ENCODE measurements at regions not wholly inside any gene's neighbourhood (a gene's known extent, or its start where the extent isn't known, plus 50 kb on each side); places are given as distances from the start of the nearest gene placed in this dataset.
"Not testable (repeated sequence)": the region's sequence is repeated elsewhere in the genome, so short reads cannot be mapped to it uniquely, and the experiment has no call there.

DNA sequence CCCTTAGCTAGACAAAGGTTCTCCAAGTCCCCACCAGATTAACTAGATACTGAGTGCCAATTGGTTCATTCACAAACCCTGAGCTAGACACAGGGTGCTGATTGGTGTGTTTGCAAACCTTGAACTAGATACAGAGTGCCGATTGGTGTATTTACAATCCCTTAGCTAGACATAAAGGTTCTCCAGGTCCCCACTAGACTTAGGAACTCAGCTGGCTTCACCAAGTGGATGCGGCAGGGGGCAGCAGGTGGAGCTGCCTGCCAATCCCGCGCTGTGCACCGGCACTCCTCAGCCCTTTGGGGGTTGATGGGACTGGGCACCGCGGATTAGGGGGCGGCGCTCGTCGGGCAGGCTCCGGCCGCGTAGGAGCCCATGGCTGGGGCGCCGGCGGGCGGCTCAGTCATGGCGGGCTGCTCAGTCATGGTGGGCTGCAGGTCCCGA, 157.6 kb downstream of the KLRB1 start:
- H3K4me3 ChIP-seq = peak overlapping the region in 3 of 7 experiments; percentile 12 to 23 (median 21)
- H3K27ac ChIP-seq = not testable (repeated sequence)

DNA sequence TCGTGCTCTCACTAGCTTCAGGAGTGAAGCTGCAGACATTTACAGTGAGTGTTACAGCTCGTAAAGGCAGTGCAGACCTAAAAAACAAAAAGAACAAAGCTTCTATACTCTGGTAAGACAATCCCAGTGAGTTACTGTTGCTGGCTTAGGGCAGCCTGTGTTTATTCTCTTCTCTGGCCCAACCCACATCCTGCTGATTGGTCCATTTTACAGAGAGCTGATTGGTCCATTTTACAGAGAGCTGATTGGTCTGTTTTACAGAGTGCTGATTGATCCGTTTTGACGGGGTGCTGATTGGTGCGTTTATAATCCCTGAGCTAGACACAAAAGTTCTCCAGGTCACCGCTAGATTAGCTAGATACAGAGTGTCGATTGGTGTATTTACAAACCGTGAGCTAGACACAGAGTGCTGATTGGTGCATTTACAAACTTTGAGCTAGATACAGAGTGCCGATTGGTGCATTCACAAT, 158.0 kb downstream of the KLRB1 start:
- not testable (repeated sequence) for H3K4me3 ChIP-seq, H3K27ac ChIP-seq

DNA sequence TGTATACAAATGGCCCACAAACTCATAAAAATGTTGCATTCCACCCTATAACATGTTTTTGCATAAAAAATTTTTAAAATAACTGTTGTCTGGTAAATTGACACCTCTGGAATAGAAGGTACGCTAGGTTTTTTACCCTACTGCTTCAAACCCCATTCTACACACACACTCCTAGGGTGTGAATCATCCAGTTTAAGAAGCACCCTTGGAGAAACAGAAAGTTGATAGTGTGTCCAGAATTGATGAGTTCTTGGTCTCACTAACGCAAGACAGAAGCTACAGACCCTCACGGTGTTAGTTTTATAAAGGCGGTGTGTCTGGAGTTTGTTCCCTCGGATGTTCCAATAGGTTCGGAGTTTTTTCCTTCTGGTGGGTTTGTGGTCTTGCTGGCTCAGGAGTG, 158.5 kb downstream of the KLRB1 start:
- Histone ChIP-seq H3K4me3 (peak overlapping the region in 1 of 7 experiments; percentile 56), H3K27ac (no peak overlapping the region)

DNA sequence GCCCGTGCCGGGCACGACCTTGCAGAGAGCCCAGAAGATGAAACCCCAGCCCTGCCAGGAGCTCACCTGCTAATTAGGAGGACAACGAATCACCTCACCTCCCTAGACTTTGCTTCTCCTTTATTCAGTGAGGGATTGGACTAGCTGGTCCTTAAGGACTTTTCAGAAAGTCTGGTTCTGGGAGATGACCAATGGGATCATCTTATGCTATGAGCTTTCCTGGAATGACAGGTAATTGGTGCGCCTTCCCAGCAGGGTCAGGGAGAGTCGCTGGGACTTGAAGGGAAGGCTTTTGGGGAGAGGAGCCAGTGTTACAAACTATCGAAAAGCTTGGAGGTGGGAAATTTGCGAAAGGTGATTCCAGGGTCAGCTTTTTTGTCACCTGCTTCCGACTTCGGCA, 159.1 kb downstream of the KLRB1 start:
- H3K4me3 ChIP-seq = peak overlapping the region; percentile 34 to 68 (median 56)
- peak overlapping the region in 5 of 21 experiments; percentile 41 to 83 (median 60) for H3K27ac ChIP-seq

DNA sequence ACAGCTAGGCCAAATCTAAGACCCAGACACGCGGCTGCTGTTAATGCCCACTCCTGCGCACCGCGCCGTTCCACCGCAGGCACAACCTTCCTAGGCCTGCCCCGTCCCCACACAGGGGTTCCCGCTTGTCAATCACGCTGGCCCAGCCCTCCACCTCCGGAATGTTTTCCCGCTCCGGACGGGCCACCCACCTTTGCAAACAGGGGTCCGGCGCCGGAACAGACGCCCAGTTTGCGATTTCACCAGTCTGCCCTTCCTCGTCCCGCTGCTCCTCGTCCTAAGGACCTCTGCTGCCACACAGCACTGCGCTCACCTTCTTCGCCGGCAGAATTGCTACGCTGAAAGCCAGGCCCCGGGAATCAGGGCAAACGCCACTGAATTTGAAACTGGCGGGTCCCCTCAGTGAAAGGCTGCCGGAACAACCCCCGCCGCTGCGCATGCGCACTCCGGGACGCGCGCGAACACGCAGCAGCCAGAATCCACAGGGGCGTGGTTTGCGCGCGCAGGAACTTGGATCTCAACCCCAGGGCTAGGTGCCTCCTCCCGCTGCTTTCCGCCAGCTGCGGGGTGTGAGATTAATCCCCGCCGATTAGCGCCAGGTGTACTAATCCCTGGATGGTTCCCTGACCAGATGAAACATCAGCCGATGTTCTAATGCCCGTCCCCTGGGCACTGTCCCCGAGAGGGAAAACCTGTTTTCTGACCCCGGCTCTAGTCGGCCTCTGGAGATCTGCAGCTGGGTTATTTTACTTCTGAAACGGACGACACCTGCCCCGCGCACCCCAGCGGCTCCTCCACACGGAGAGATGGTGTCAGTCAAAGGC, 159.7 kb downstream of the KLRB1 start:
- H3K27ac ChIP-seq = peak overlapping the region in 13 of 21 experiments; percentile 31 to 83 (median 52)

DNA sequence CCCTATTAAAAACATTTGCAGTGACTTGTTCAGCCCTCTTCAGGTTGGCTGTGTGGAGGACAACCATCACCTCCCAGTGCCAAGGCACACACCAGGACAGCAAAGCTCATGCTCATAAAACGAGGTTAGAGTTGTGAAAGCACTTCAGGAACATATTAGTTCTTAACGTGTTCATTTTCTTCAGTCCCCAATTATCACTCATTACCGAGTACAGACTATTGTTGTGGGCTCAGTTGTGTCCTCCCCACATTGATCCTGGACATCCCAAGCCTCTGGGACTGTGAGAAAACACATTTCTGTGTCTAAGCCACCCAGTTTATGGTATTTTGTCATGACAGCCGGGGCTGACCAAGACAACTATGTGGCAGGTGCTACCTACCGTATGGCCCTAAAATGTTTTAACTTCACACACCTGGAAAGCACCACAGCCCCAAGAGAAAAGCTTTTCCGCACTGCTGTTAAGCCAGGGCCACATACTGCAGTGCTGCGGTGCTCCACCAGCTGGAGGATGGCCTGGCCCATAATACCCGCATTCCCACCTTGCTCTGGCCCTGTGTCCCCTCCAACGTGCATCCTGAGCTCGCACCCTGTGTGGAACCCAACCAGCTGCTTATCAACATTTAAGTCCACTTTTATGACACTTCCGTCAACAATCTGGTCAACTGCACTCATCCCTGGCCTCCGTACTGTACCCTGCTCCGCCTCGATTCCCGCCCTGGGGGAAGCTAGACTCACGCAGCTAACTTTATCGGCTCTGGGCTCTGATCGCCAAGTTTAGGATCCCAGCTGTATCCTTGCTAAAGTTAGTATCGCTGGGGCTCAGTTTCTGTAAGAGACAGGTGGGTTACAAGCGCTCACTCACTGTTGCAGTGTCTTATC, 160.6 kb downstream of the KLRB1 start:
- not testable (repeated sequence) for H3K27ac ChIP-seq
- H3K4me3 ChIP-seq = peak overlapping the region; percentile 34 to 68 (median 56)

More for the DNA sequence above, 159.7 kb downstream of the KLRB1 start:
- peak overlapping the region; percentile 34 to 68 (median 56) for H3K4me3 ChIP-seq

DNA sequence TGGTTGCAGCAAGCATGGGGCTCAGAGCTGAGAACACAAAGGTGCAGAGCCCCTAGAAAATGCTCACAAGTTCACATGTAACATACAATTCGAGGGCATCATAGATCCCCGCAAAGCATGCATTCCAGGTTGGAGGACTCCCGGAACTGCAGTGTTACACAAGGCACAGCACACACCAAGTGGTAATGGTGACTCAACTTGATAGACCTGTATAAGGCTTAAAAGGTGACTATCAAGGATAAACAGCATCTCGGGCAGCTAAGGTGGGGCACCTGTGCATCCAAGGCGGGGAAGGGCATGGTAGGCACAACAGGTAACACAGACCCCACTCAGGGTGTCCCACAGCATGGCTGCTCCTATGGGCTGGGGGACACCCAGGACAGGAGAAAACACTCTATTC, 167.3 kb downstream of the KLRB1 start:
- not testable (repeated sequence) for H3K4me3 ChIP-seq, H3K27ac ChIP-seq

DNA sequence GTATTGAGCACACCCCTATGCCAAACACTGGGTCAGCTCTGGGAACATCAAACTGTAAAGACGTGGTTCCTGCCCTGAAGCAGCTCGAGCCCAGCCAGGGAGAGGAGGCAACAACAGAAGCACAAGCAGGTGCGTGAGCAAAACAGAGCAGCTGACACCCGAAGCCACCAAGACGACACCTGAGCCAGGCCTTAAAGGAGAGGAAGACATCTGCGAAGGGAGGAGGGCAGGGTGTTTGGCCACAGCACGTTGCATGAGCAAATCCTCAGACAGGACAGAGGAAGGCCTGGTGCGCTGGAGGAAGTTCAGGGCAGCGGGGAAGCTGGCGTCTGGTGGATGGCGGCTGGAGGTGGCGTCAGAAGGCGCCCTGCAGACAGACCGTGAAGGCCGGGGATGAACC, 172.0 kb downstream of the KLRB1 start:
- not testable (repeated sequence) for H3K4me3 ChIP-seq, H3K27ac ChIP-seq

DNA sequence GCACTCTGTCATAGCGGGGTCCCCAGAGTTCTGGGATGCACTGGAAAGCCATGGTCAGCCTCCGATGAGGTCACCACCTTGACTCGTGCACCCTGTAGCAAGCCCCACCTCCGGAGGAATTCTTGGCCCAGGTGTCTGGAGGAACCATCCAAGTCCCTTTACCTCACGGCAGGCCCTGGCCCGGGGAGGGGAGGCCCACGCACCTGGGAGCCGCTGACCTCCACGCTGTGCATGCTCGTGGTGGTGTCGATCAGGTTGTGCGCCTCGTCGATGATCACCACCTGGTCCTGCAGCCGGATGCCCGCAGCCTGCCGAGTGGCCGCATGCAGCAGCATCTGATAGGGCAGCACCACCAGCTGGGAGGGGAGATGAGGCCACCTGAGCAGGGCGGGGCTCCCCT, 177.3 kb downstream of the KLRB1 start:
- not testable (repeated sequence) for H3K27ac ChIP-seq, H3K4me3 ChIP-seq

DNA sequence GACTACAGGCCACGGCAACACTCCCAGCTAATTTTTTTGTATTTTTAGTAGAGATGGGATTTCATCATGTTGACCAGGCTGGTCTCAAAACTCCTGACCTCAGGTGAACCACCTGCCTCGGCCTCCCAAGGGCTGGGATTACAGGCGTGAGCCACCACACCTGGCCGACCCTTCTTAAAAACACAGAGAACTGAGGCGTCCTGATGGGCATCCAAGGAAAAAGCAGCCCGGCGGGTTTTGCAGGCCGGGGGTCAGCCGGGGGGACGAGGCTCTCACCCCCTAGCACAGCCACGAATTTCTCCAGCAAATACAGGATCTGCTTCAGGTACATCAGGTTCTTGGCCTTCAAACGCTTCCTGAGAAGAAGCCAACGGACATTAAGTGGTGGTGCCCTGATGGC, 178.9 kb downstream of the KLRB1 start:
- not testable (repeated sequence) for H3K27ac ChIP-seq, H3K4me3 ChIP-seq

DNA sequence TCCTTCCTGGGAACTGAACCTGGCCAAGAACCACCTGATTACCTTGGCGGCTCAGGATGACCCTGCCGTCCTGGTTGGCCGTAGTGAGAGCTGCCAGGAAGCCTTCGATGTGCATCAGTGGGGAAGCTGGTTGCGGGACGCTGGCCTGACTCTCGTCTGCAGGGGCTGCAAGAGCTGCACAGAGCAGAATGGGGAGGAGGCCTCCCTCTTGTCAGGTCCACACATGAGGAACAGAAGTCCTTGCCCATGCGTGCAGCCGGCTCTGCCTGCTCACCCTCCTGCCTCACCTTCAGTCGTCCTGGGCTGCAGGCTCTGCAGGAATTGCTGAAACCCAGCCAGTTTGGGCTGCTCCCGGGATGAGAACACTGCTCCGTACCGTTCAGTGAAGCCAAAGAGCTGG, 182.3 kb downstream of the KLRB1 start:
- H3K27ac ChIP-seq, H3K4me3 ChIP-seq: not testable (repeated sequence)

DNA sequence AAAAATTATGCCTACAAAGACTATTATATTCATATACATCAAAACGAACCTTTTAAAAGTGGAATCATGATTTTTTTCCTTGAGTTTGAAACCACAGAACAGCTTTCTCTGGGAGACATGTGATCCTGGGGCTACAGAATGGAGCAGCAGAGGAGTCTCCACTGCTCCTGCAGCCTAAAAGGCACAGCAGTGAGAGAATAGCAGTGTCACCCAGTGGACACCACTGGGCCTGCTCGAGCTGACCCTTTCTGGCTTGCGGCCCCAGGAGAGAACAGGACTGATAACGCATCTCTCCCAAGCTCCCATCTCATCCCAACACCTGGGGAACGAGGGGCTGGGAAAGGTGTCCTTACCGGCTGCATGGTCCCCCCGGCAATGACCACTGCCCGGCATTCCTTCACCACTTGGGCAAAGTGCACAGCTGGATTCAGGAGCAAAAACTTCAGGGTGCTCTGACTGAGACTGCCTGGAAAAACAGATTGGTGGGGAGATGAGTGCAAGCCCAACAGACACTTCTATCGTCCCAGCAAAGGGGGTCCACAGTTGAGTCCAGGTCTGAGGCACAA, 183.5 kb downstream of the KLRB1 start:
- not testable (repeated sequence) for H3K4me3 ChIP-seq, H3K27ac ChIP-seq

DNA sequence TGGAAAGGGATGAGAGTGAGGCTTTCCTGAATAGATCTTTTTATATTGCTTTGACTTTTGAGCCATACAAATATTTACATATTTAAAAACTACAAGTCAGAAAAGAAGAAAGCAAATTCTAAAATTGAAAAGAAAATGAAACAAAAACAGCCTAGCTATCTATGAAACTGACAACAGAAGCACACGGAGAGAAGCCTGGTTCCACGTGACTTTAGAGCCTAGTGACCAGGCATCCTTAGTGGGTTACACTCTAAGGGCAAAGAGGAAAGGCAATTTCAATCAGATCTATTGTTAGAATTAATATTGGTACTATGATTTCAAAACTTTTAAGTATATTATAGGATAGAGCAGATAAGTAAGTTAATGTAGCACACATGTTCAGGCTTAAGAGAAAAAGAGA, 185.0 kb downstream of the KLRB1 start:
- not testable (repeated sequence) for H3K27ac ChIP-seq, H3K4me3 ChIP-seq

DNA sequence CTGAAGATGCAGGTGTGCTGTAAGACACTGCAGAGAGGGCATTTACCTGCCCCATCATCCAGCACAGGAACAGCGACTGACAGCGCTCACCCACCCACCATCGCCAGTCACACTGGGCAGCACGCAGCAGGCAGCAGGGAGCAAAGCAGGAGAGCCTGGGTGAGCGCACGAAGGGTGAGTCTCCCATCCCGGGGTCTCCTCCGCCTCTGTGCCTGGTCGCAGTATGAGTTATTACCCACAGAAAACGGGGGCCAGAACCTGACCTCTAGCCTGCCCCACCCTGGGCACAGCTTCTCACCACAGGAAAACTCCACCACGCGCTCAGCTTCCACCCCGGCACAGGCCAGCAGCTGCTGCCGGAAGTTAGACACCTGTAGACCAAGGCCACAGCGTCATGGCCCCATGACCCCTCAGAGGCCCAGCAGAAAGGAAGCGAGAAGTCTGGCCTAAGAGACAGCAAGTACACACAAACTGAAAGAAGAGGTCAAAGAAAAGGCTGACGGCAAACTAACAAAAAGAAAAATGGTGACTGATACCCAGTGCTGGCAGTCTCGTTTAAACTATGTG, 186.1 kb downstream of the KLRB1 start:
- H3K4me3 ChIP-seq, H3K27ac ChIP-seq: not testable (repeated sequence)

DNA sequence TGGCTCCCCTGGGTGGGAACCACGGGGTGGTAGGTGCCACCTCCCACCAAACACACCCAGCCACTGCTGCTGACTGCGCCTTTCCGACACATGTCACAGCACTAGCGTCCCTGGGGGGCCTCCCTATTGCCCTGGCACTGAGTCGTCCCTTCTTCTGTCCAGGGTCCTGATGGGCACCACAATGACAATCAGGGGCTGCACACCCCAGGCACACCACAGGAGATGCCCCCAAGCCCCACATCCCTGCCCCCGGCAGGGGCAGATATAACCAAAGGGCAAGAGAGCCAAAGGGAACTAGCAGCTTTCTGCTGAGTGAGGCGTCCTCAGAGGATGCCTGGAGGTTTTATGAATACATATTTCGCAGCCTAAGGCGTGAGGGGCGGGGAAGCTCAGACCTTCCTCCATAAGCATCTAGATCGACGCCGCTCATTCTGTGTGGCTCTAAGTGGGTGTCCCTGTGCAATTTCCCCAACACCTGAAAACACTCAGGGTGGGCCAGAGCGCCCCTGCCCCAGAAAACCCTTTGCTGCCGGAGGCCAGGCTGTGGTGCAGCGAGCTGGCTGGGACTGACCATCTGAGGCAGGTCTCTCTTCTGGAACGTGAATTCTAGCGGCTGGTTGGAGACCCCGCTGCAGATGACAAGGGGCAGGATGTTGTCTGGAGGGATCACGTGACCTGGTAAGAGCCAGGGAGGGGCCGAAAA, 186.7 kb downstream of the KLRB1 start:
- H3K27ac ChIP-seq = not testable (repeated sequence)

DNA sequence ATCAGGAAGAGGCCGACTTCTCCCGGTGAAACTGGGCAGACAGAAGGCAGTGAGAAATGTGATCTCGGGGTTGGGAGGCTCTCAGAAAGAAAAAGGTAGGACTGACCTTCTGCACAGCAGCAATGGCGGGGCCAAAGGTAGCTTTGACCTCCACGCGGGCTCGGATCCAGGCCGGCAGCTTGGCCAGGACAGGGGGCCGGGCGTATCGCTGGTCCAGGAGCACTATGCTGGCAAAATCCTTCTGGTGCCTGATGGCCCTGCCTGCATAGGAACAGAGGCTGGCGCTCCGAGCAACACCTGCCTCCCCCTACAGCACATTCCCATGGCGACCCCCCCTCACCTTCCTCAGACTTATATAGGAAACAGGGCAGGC, 189.1 kb downstream of the KLRB1 start:
- H3K4me3 ChIP-seq, H3K27ac ChIP-seq: not testable (repeated sequence)

More for the DNA sequence above, 186.7 kb downstream of the KLRB1 start:
- H3K4me3 ChIP-seq = not testable (repeated sequence)

DNA sequence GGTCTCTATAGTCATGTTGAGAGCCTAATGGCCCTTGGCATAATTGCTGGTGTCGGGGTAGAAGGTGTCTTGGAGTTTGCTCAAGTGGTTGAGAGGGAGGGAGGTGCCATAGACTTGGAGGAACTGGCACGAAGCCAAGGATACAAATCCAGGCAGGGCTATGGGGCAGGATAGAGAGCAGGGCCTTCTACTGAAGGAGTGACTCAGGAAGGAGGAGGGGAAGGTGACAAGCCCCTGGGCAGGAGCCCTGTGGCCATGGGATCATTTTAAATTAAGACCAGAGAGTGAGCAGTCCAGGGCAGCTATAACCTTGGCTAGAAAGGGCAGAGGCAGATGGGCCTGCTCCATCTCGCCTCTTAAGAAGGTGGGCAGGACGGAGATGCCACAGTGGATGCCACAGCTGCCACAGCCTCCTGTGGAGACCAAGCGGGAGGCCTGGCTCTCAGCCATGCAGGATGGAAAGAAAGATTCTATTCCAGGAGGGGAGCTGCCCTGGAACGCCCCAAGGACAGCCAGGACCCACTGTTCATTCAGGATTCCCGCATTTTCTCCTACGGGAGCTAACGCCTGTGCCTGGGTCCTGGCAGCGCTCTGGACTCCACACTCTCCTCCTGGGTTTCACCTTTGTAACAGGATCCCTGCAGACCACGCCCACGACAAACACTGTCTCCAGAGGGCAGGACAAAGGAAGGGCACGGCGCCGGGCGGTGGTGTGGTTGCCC, 189.6 kb downstream of the KLRB1 start:
- H3K4me3 ChIP-seq = not testable (repeated sequence)

DNA sequence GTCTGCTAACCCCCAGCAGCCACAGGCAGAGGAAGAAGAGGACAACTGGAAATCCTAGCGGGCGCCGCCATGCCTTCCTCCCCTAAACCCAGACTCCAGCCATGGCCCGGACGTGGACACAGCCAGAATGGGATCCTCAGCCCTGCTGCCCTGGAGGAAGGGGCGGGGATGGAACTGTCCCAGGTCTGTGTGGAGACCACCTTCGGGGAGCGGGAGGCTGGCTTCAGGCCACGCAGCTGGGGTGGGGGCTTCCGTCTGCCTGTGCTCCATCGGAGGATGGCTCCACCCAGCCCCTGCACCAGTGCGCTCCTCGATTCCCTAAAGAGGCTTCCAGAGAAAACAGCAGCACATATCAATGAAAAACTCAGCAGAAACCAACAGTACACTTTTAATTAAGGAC, 190.4 kb downstream of the KLRB1 start:
- H3K4me3 ChIP-seq, H3K27ac ChIP-seq: not testable (repeated sequence)

More for the DNA sequence above, 189.6 kb downstream of the KLRB1 start:
- not testable (repeated sequence) for H3K27ac ChIP-seq

DNA sequence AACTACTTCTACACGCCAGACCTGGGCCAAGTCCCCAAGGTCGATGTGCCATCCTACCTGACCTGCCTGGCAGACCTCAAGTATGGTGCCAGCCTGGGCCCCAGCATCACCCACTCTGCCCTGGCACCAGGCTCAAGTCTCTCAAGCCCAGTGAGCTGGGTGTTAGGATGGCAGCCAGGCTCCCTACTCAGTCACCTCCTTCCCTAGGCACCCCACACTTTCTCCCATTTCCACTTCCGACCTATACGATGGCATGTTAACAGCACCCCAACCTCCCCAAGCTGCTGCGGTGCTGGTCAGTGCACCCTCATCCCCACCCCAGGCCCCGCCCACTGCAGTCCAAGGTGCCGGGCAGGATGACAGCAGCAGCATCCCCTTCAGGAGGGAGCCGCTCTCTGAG, 191.4 kb downstream of the KLRB1 start:
- not testable (repeated sequence) for H3K4me3 ChIP-seq

More for the DNA sequence above, 191.4 kb downstream of the KLRB1 start:
- not testable (repeated sequence) for H3K27ac ChIP-seq

All from skin epidermis (tissue), 12 donors.